ENCODE measurements at regions not wholly inside any gene's neighbourhood (a gene's known extent, or its start where the extent isn't known, plus 50 kb on each side); places are given as distances from the start of the nearest gene placed in this dataset.

- TF ChIP-seq CTCF (IDR thresholded peaks at IDR 0.05) (no peak), POLR2A (IDR thresholded peaks at IDR 0.05) (no peak), EP300 (IDR thresholded peaks at IDR 0.05) (no peak)
Observed at GRCh38 chr7:142592664-142593063, 156.6 kb upstream of the PRSS1 start.

Measured in upper lobe of left lung (tissue), 4 donors.